ENCODE measurements at regions not wholly inside any gene's neighbourhood (a gene's known extent, or its start where the extent isn't known, plus 50 kb on each side); places are given as distances from the start of the nearest gene placed in this dataset.

DNA sequence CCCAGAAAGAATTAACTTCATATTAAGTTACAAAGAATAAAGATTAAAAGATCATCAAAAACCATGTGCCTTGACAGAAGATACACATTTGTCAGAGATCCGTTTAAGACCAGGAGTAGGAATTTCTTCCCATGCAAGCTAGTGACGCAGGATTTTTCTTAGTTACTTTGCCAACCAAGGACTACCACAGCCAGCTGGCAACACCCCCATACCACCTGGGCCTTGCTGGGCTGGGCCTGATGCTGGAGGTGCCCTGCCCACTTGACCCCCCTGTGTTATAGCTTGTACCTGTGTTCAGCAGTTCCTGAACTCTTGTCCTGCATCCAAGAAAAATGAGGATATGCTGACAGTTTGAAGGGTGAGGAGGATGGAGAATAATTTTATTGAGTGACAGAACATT is 290.9 kb upstream of the SMC2 start:
- Histone ChIP-seq H3K4me1 (no peaks in the 10 kb centered on the region), H3K4me3 (no peak overlapping the region), H3K27me3 (no peaks in the 10 kb centered on the region), H3K9me3 (no peaks in the 10 kb centered on the region), H3K36me3 (no peaks in the 10 kb centered on the region), H3K27ac (no peak overlapping the region)
- TF ChIP-seq, protein P1, sequence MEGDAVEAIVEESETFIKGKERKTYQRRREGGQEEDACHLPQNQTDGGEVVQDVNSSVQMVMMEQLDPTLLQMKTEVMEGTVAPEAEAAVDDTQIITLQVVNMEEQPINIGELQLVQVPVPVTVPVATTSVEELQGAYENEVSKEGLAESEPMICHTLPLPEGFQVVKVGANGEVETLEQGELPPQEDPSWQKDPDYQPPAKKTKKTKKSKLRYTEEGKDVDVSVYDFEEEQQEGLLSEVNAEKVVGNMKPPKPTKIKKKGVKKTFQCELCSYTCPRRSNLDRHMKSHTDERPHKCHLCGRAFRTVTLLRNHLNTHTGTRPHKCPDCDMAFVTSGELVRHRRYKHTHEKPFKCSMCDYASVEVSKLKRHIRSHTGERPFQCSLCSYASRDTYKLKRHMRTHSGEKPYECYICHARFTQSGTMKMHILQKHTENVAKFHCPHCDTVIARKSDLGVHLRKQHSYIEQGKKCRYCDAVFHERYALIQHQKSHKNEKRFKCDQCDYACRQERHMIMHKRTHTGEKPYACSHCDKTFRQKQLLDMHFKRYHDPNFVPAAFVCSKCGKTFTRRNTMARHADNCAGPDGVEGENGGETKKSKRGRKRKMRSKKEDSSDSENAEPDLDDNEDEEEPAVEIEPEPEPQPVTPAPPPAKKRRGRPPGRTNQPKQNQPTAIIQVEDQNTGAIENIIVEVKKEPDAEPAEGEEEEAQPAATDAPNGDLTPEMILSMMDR (IDR thresholded peaks at IDR 0.05): no peak
- TF ChIP-seq POLR2A (IDR thresholded peaks at IDR 0.05): no peak
- intact Hi-C loops (cut with DNase I; ENCODE audit: low total_unique reads): no loop called here
- DNase-seq: no peak

DNA sequence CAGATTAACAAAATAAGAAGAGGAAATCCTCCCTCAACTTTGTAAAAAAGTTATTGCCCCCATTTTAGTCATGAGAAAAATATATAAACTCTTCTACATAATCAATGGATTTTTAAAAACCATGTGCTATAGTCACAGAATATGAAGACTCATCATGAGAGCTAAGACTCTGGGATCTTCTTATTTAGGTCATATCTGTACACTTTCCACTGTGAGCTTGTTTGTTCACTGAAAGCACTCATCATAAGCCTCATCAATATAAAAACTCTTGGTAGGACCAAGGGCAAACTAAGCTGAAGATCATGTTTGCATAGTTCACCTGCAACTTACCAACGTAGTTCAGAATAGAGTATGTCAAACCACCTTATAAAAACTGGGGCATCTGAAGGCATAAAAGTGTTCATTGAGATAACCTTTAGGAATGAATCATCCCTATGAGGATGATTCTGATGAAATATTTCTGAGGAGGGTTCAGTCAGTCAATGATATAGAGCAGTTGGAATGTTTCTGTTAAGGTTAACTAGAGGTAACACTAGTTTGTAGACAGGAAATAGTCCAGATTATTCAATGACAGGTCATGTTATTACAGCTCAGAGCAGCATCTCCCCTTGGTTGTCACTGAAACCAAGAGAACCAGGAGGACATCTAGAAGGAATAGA is 289.9 kb upstream of the SMC2 start:
- no peaks in the 10 kb centered on the region for H3K4me1 ChIP-seq
- H3K36me3 ChIP-seq: no peaks in the 10 kb centered on the region
- TF ChIP-seq POLR2A (IDR thresholded peaks at IDR 0.05): no peak
- TF ChIP-seq, protein P1 (IDR thresholded peaks at IDR 0.05): no peak
- H3K9me3 ChIP-seq: no peaks in the 10 kb centered on the region
- no peaks in the 10 kb centered on the region for H3K27me3 ChIP-seq
- DNase-seq: no peak
- intact Hi-C loops (cut with DNase I; ENCODE audit: low total_unique reads): no loop called here
- H3K27ac ChIP-seq: no peak overlapping the region
- H3K4me3 ChIP-seq: no peak overlapping the region

DNA sequence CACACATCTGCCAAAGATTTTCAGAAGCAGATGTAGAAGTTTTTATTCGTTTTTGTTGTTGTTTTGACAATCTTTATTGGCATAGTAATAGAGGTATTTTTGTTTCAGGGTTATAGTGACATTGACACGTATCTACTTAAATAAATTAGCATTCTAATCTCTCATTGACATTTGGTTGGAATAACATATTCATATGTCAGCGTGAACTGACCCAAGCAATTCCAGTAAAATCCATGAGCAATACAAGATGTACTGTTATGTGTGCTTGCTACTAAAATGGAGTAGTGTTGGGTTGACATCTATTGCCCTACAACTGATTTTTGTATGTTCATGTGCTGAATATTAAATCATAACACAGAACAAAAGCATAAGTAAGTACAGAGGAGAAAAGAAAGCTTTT is 284.4 kb upstream of the SMC2 start:
- Histone ChIP-seq H3K4me1 (no peaks in the 10 kb centered on the region), H3K36me3 (no peaks in the 10 kb centered on the region), H3K9me3 (no peaks in the 10 kb centered on the region), H3K27me3 (no peaks in the 10 kb centered on the region), H3K27ac (no peak overlapping the region), H3K4me3 (no peak overlapping the region)
- intact Hi-C loops (cut with DNase I; ENCODE audit: low total_unique reads): no loop called here
- DNase-seq: no peak
- TF ChIP-seq POLR2A (IDR thresholded peaks at IDR 0.05): no peak
- TF ChIP-seq, protein P1 (IDR thresholded peaks at IDR 0.05): no peak

DNA sequence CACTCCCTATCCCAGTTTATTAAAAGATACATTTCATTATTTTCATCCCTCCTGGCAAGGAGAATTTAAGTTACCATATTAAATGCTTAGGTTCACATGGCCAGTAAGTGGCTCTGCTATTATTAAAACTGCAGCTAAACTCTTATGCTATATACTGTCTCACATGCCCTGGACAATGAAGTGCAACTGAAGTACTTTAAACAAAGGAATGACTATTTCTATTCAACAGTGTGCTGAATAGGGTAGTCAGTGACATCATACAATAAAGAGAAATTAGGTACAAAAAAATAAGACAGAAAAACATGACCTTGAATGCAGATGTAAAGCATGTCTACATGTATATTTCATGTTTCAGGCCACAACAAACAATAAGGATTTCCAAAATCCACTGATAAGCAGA is 282.6 kb upstream of the SMC2 start:
- H3K9me3 ChIP-seq: no peaks in the 10 kb centered on the region
- no peaks in the 10 kb centered on the region for H3K36me3 ChIP-seq
- no peak overlapping the region for H3K4me3 ChIP-seq
- TF ChIP-seq, protein P1 (IDR thresholded peaks at IDR 0.05): no peak
- no peak overlapping the region for H3K27ac ChIP-seq
- intact Hi-C loops (cut with DNase I; ENCODE audit: low total_unique reads): no loop called here
- DNase-seq: no peak
- no peaks in the 10 kb centered on the region for H3K27me3 ChIP-seq
- no peaks in the 10 kb centered on the region for H3K4me1 ChIP-seq

DNA sequence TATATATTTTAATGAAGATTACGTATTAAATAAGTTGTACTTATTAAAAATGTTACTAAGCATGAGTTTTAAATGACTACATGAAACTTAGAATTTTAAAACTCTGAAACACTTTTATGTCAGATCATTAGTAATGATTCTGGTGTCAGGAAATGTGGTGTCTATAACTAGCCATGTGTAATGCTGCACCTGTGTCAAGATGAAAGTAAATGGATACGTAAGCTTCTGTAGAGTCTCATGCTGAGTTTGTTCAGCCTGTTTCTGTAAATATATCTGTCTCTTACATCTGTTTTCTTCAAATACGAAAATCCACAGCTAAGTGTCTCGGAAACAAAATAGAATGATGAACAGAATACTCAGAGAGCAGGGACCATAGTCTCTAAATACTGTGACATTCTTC is 278.0 kb upstream of the SMC2 start:
- TF ChIP-seq, protein P1 (IDR thresholded peaks at IDR 0.05): no peak
- TF ChIP-seq POLR2A (IDR thresholded peaks at IDR 0.05): no peak
- Histone ChIP-seq H3K27ac (no peak overlapping the region), H3K27me3 (no peaks in the 10 kb centered on the region), H3K4me3 (no peak overlapping the region), H3K36me3 (no peaks in the 10 kb centered on the region), H3K9me3 (no peaks in the 10 kb centered on the region), H3K4me1 (no peaks in the 10 kb centered on the region)
- no peak for DNase-seq
- intact Hi-C loops (cut with DNase I; ENCODE audit: low total_unique reads): no loop called here
